ENCODE measurements at regions not wholly inside any gene's neighbourhood (a gene's known extent, or its start where the extent isn't known, plus 50 kb on each side); places are given as distances from the start of the nearest gene placed in this dataset.

- Histone ChIP-seq H3K27ac (replicated peaks in 1 of 4) (no peak overlapping the region), H3K4me3 (no peak overlapping the region), H3K36me3 (no peaks in the 10 kb centered on the region), H3K27me3 (peaks cover 0 to 33% (median 0%) of the 10 kb centered on the region in 4 donors), H3K9me3 (peaks cover 0 to 7% (median 3%) of the 10 kb centered on the region in 4 donors), H3K4me1 (no peaks in the 10 kb centered on the region)
- intact Hi-C loops (cut with DNase I), result no loop called here
- no peak for TF ChIP-seq EP300 (IDR thresholded peaks at IDR 0.05)
- no peak for TF ChIP-seq POLR2A (IDR thresholded peaks at IDR 0.05; ENCODE audit: low read depth)
- no peak for TF ChIP-seq CTCF (IDR thresholded peaks at IDR 0.05)
- TF ChIP-seq POLR2AphosphoS5 (IDR thresholded peaks at IDR 0.05), result no peak
- 60% methylated on average over 6 of the region's 7 CpGs for WGBS
- no peak for DNase-seq (ENCODE audit: extremely low spot score)
Observed at GRCh38 chr11:119809346-119809745, 80.3 kb upstream of the NECTIN1 start.

- intact Hi-C loops (cut with DNase I), result no loop called here
- TF ChIP-seq POLR2AphosphoS5 (IDR thresholded peaks at IDR 0.05), result no peak
- no peak for TF ChIP-seq POLR2A (IDR thresholded peaks at IDR 0.05; ENCODE audit: low read depth)
- no peak for TF ChIP-seq EP300 (IDR thresholded peaks at IDR 0.05)
- no peak for TF ChIP-seq CTCF (IDR thresholded peaks at IDR 0.05)
- no peak overlapping the region for H3K27ac ChIP-seq (replicated peaks in 1 of 4)
- no peak overlapping the region for H3K4me3 ChIP-seq
- WGBS, result 68% methylated on average over 12 of the region's 12 CpGs
- peaks cover 0 to 33% (median 0%) of the 10 kb centered on the region in 4 donors for H3K27me3 ChIP-seq
- no peaks in the 10 kb centered on the region for H3K4me1 ChIP-seq
- peaks cover 0 to under 1% (median 0%) of the 10 kb centered on the region in 4 donors for H3K9me3 ChIP-seq
- H3K36me3 ChIP-seq, result no peaks in the 10 kb centered on the region
- no peak for DNase-seq (ENCODE audit: extremely low spot score)
Observed at GRCh38 chr11:119808407-119809185, 79.6 kb upstream of the NECTIN1 start.

- DNase-seq (ENCODE audit: extremely low spot score), result no peak
- H3K27me3 ChIP-seq, result peaks cover 0 to 33% (median 0%) of the 10 kb centered on the region in 4 donors
- no peaks in the 10 kb centered on the region for H3K4me1 ChIP-seq
- H3K27ac ChIP-seq (replicated peaks in 1 of 4), result no peak overlapping the region
- H3K9me3 ChIP-seq, result no peaks in the 10 kb centered on the region
- intact Hi-C loops (cut with DNase I), result no loop called here
- no peaks in the 10 kb centered on the region for H3K36me3 ChIP-seq
- 80% methylated on average over 3 of the region's 3 CpGs for WGBS
- TF ChIP-seq POLR2A (IDR thresholded peaks at IDR 0.05; ENCODE audit: low read depth) (no peak), POLR2AphosphoS5 (IDR thresholded peaks at IDR 0.05) (no peak), EP300 (IDR thresholded peaks at IDR 0.05) (no peak), CTCF (IDR thresholded peaks at IDR 0.05) (no peak)
- no peak overlapping the region for H3K4me3 ChIP-seq
Observed at GRCh38 chr11:119807841-119808240, 78.8 kb upstream of the NECTIN1 start.

GRCh38 chr11:119807402-119807801, 78.4 kb upstream of the NECTIN1 start:
- no peak for TF ChIP-seq CTCF (IDR thresholded peaks at IDR 0.05)
- TF ChIP-seq POLR2AphosphoS5 (IDR thresholded peaks at IDR 0.05), result no peak
- no peak for TF ChIP-seq POLR2A (IDR thresholded peaks at IDR 0.05; ENCODE audit: low read depth)
- no peak for TF ChIP-seq EP300 (IDR thresholded peaks at IDR 0.05)
- DNase-seq (ENCODE audit: extremely low spot score), result no peak
- intact Hi-C loops (cut with DNase I), result no loop called here
- Histone ChIP-seq H3K27me3 (peaks cover 0 to 33% (median 0%) of the 10 kb centered on the region in 4 donors), H3K4me1 (no peaks in the 10 kb centered on the region), H3K4me3 (no peak overlapping the region), H3K36me3 (no peaks in the 10 kb centered on the region), H3K27ac (replicated peaks in 1 of 4) (no peak overlapping the region), H3K9me3 (no peaks in the 10 kb centered on the region)
- 86% methylated on average over 5 of the region's 5 CpGs for WGBS
